ENCODE measurements at regions not wholly inside any gene's neighbourhood (a gene's known extent, or its start where the extent isn't known, plus 50 kb on each side); places are given as distances from the start of the nearest gene placed in this dataset.
"Not testable (repeated sequence)": the region's sequence is repeated elsewhere in the genome, so short reads cannot be mapped to it uniquely, and the experiment has no call there.

DNA sequence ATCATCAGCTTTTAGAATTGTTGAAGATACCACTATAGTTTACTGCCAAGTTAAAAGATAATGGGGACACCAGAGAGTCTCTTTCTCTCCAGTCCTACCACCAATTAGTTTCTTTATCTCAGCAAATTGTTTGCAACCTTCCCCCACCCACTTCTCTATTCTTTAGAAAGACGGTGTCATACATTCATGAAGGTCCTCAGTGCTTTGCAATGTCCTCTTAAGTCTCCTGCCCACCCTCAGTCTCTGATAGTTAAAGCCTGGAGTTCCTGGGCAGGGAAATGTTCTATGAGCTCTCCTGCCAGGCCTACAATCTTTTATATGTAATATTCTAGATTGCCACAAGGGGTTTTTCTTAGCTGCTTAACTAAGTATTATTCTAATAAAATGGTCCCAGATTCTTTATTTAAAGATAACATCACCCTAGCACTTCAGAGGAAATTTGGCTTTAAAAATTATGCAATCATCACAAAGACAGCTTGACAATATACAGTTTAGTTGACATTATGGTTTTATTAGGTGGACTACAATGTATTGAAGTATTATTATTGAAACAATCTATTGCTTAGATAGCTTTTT is 509.2 kb downstream of the CSNK1G3 start:
- no peak for DNase-seq (ENCODE audit: low spot score, unreplicated experiment)
- Mint-ChIP-seq H3K9me3 (ENCODE audit: low read depth) (peaks cover 16% of the 10 kb centered on the region), H3K4me3 (ENCODE audit: low read depth) (no peak overlapping the region)

DNA sequence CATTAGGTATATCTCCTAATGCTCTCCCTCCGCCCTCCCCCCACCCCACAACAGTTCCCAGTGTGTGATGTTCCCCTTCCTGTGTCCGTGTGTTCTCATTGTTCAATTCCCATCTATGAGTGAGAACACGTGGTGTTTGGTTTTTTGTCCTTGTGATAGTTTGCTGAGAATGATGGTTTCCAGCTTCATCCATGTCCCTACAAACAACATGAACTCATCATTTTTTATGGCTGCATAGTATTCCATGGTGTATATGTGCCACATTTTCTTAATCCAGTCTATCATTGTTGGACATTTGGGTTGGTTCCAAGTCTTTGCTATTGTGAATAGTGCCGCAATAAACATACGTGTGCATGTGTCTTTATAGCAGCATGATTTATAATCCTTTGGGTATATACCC is 505.3 kb downstream of the CSNK1G3 start:
- not testable (repeated sequence) for H3K27ac Mint-ChIP-seq; H3K27me3 Mint-ChIP-seq; H3K4me1 Mint-ChIP-seq (ENCODE audit: low read depth); DNase-seq (ENCODE audit: low spot score, unreplicated experiment); H3K4me3 Mint-ChIP-seq (ENCODE audit: low read depth); H3K36me3 Mint-ChIP-seq (ENCODE audit: insufficient read depth)
- H3K9me3 Mint-ChIP-seq (ENCODE audit: low read depth), result peaks cover 19% of the 10 kb centered on the region

More for the DNA sequence above, 509.2 kb downstream of the CSNK1G3 start:
- H3K27ac Mint-ChIP-seq, result no peak overlapping the region
- TF ChIP-seq, protein P1, sequence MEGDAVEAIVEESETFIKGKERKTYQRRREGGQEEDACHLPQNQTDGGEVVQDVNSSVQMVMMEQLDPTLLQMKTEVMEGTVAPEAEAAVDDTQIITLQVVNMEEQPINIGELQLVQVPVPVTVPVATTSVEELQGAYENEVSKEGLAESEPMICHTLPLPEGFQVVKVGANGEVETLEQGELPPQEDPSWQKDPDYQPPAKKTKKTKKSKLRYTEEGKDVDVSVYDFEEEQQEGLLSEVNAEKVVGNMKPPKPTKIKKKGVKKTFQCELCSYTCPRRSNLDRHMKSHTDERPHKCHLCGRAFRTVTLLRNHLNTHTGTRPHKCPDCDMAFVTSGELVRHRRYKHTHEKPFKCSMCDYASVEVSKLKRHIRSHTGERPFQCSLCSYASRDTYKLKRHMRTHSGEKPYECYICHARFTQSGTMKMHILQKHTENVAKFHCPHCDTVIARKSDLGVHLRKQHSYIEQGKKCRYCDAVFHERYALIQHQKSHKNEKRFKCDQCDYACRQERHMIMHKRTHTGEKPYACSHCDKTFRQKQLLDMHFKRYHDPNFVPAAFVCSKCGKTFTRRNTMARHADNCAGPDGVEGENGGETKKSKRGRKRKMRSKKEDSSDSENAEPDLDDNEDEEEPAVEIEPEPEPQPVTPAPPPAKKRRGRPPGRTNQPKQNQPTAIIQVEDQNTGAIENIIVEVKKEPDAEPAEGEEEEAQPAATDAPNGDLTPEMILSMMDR (IDR thresholded peaks at IDR 0.05; ENCODE audit: unreplicated experiment), result no peak
- H3K27me3 Mint-ChIP-seq, result peaks cover 2% of the 10 kb centered on the region
- H3K36me3 Mint-ChIP-seq (ENCODE audit: insufficient read depth), result peaks cover 5% of the 10 kb centered on the region
- H3K4me1 Mint-ChIP-seq (ENCODE audit: low read depth), result peaks cover 13% of the 10 kb centered on the region

DNA sequence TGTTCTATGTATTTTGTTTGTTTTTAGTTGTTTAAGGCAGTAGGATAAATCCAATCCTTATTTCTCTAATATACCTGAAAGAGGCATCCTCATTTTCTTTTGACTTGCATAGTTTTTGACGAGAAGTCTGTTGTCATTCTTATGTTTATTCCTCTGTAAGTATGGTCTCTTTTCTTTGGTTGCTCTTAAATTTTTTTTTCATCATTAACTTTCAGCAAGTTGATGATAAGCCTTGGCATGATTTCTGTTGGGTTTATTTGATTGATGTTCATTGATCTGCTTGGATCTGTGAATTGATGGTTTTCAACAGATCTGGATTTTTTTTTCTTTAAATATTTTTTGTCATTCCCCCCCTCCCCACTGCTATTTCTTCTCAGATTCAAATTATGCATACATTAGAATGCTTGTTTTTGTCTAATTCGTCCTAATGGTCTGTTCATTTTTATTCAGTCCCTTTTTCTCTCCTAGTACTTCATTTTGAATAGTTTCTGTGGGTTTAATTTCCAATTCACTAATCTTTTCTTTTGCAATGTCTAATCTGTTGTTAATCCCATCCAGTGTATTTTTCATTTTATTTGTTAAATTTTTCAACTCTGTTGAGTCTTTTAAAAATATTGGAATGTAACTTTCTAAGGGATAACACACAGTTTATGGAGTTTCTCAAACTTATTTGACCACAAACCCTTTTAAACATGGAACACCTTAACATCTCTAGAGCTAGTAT is 495.9 kb downstream of the CSNK1G3 start:
- no peaks in the 10 kb centered on the region for H3K27me3 Mint-ChIP-seq
- no peak for DNase-seq (ENCODE audit: low spot score, unreplicated experiment)
- H3K36me3 Mint-ChIP-seq (ENCODE audit: insufficient read depth), result peaks cover 11% of the 10 kb centered on the region
- H3K4me3 Mint-ChIP-seq (ENCODE audit: low read depth), result no peak overlapping the region
- H3K4me1 Mint-ChIP-seq (ENCODE audit: low read depth), result peaks cover 4% of the 10 kb centered on the region
- H3K9me3 Mint-ChIP-seq (ENCODE audit: low read depth), result peaks cover 20% of the 10 kb centered on the region
- TF ChIP-seq, protein P1 (IDR thresholded peaks at IDR 0.05; ENCODE audit: unreplicated experiment), result no peak
- no peak overlapping the region for H3K27ac Mint-ChIP-seq

DNA sequence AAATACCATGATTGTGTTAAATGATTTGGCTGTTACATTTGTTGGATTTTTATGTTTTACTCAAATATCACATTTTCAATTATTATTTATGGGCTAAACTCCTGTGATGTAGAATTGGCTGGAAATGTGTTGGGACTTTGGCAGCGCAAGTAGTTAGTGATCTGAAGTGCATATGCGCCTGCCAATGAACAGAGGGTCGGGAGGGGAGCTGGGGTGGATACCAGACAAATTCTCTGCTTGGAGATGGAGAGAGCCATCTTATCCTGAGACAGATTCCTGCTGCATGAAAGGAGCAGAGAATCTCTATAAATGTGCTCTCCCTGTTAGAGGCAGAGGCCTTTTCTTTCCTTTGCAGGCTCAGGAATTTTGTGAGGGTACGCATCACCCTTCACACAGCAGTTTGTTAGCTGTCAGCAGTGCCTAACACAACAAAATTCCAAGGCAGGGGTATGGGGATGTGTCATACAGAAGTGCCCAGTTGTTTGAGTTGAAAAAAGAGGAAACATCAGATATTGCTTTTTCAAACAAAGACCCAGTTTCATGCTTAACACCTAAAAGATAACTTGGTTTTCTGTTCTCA is 489.1 kb downstream of the CSNK1G3 start:
- TF ChIP-seq, protein P1 (IDR thresholded peaks at IDR 0.05; ENCODE audit: unreplicated experiment), result no peak
- Mint-ChIP-seq H3K27ac (no peak overlapping the region), H3K4me1 (ENCODE audit: low read depth) (peaks cover 21% of the 10 kb centered on the region), H3K4me3 (ENCODE audit: low read depth) (no peak overlapping the region), H3K36me3 (ENCODE audit: insufficient read depth) (peaks cover 1% of the 10 kb centered on the region), H3K9me3 (ENCODE audit: low read depth) (peaks cover 3% of the 10 kb centered on the region), H3K27me3 (no peaks in the 10 kb centered on the region)
- no peak for DNase-seq (ENCODE audit: low spot score, unreplicated experiment)

DNA sequence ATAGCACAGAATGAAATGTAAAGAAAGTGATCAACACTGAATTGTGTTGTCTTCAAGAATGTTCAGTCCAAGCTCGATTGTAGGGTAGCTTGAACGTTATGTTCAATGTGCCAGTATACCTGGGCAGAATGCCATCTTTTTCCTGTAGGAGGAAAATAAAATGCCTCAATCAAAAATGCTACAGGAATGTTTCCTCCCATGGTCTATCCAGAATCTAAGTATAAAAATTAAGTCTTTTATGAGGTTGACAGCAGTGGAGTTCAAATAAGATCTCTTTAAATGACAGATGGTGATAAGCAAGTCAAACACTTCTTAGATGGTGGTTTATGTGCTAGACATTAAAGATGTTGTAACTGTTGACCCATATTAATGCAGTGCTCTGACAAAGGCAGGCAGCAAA is 488.6 kb downstream of the CSNK1G3 start:
- Mint-ChIP-seq H3K4me3 (ENCODE audit: low read depth) (no peak overlapping the region), H3K4me1 (ENCODE audit: low read depth) (peaks cover 21% of the 10 kb centered on the region), H3K27ac (no peak overlapping the region), H3K36me3 (ENCODE audit: insufficient read depth) (no peaks in the 10 kb centered on the region), H3K9me3 (ENCODE audit: low read depth) (no peaks in the 10 kb centered on the region), H3K27me3 (no peaks in the 10 kb centered on the region)
- TF ChIP-seq, protein P1 (IDR thresholded peaks at IDR 0.05; ENCODE audit: unreplicated experiment), result no peak
- no peak for DNase-seq (ENCODE audit: low spot score, unreplicated experiment)
